ENCODE measurements at regions not wholly inside any gene's neighbourhood (a gene's known extent, or its start where the extent isn't known, plus 50 kb on each side); places are given as distances from the start of the nearest gene placed in this dataset.
"Not testable (repeated sequence)": the region's sequence is repeated elsewhere in the genome, so short reads cannot be mapped to it uniquely, and the experiment has no call there.

- no peak for DNase-seq
These were observed 301.4 kb downstream of the KLF12 start for GRCh38 chr13:73832825-73833224.

DNA sequence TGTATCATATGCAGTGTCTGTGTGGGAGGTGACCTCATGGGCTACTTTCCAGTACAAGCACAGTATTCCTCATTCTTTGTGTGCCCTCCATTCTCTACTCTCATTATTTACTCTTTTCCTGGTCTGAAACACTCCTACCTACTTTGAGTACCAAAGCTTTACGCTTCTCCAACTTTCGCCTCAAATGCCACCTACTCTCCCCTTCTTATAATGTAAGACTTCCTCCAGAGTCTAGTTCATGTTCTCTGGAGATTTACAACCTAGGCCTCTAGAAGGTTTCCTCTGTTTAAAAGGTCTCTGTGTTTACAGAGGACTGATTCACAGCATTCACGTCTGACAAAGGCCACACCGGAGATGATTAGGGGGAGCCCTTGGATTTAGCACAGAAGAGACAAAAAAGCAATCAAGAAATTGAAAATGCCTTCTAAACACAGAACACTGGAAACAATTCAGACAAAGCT is 302.0 kb downstream of the KLF12 start:
- DNase-seq, result no peak

DNA sequence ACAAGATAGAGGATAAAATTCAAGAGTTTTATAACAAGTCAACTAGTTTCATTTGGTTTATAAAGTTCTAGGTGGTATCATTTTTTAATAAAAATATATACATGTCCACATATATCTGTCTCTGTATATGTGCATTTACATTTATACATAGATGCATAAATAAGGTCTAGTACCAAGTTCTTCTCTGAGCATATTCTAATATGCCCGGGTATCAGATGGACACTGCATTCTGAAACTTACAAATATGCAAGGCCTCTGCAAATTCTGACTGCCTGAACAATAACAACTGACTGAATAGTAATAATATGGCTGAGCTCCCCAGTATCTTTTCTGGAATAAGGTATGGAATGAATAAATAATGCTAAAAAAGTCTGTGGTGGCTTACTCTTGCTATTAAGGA is 304.8 kb downstream of the KLF12 start:
- DNase-seq, result no peak

DNA sequence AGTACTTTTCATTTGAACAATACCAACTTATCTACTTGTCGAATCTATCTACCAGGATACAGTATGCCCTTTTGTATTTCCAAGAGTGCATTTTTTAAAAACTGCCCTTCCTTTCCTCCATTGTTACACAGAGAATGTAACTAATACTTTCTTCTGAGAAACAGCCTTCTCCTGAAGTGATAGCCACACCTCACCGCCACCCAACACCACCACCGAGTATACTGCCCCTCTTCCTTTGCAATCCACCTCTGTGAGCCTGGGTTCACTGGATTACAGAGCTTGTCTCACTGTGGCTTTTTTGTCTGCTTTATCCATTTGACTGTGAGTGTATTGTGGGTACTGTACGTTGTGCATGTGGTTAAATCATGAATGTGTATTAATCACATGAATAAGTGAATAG is 305.4 kb downstream of the KLF12 start:
- no peak for DNase-seq

DNA sequence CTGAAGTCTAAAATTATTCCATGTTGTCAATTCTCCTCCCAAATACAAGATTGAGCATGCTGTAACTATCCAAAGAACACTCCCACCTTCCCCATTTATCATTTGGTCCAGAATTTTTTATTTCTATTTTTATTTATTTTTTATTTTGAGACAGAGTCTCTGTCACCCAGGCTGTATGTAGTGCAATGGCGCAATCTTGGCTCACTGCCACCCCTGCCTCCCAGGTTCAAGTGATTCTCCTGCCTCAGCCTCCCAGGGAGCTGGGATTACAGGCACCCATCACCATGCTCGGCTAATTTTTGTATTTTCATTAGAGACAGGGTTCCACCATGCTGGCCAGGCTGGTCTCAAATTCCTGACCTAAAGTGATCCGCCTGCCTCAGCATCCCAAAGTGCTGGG is 306.8 kb downstream of the KLF12 start:
- no peak for DNase-seq

DNA sequence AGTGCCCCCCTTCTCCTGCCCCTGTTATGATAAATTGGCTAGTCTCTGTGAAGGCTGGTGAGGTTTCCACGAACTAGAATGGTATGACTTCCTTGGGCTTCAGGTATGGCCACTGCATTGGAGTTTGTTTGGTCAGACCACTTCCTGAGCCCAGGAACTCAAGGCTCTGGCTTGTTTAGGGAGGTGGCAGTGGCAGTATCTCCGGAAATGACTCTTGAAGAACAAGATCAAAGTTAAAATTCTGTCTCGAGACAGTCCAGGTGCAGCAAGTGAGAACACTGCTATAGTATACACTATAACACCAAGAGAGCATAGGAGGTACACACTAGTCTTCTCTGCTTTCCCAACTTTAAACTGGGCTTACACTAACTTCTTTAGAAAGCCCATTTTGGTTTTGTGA is 309.1 kb downstream of the KLF12 start:
- DNase-seq, result no peak

GRCh38 chr13:73822668-73823592 is 311.3 kb downstream of the KLF12 start:
- no peak for DNase-seq

GRCh38 chr13:73820688-73821087 is 313.5 kb downstream of the KLF12 start:
- no peak for DNase-seq

- DNase-seq, result no peak
These were observed 313.9 kb downstream of the KLF12 start for GRCh38 chr13:73820285-73820684.

DNA sequence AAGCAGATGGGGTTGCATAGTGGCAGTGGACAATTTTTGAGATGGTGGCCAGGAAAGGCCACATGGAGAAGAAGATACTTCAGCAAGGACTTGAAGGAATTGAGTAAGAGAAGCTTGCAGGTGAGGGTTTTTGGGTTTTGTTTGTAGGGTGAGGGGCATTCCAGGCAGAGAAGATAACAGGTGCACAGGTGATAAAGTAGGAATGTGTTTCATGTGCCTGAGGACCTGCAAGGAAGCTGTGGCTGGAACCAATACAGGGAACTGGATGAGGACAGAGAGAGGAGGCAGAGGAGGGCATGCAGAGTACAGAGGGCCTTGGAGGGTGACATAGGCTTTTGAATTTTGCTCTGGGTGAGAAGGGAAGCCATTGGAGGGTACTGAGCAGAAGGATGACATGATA is 314.5 kb downstream of the KLF12 start:
- no peak for DNase-seq

DNA sequence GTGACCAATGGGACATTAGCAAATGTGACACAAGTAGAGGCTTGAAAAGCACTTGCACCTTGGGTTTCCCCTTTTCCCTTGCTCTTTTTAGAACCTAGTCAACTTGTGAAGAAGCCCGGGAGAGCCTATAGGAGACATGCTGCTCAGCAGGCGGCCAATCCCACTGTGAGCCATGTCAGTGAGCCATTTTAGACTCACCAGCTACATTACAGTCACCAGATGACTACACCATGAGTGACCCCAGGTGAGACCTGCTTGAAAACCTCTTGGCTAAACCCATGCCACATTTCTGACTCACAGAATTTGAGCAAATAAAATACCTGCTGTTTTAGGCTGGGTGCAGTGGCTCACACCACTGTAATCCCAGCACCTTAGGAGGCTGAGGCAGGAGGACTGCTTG is 317.5 kb downstream of the KLF12 start:
- DNase-seq, result no peak

GRCh38 chr13:73815796-73816195 is 318.4 kb downstream of the KLF12 start:
- no peak for DNase-seq

DNA sequence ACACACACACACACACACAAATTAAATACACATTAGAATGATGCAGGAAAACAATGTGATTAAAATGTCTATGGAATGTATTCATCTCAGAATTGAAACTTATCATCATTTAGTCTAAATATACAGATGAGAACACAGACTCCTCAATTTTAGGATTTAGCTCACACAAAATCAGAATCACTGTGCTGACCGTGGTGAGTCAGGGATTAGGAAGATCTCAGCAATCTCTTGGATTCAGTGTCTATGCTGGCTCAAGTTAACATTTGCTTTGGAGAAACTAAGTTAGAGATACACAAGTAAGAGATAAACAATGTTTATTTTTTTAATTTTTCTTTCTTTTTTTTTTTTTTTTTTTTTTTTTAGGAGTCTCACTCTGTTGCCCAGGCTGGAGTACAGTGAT is 323.6 kb downstream of the KLF12 start:
- no peak for DNase-seq

GRCh38 chr13:73809561-73809960 is 324.6 kb downstream of the KLF12 start:
- no peak for DNase-seq

- DNase-seq, result no peak
These were observed 325.9 kb downstream of the KLF12 start for GRCh38 chr13:73808318-73808717.

DNA sequence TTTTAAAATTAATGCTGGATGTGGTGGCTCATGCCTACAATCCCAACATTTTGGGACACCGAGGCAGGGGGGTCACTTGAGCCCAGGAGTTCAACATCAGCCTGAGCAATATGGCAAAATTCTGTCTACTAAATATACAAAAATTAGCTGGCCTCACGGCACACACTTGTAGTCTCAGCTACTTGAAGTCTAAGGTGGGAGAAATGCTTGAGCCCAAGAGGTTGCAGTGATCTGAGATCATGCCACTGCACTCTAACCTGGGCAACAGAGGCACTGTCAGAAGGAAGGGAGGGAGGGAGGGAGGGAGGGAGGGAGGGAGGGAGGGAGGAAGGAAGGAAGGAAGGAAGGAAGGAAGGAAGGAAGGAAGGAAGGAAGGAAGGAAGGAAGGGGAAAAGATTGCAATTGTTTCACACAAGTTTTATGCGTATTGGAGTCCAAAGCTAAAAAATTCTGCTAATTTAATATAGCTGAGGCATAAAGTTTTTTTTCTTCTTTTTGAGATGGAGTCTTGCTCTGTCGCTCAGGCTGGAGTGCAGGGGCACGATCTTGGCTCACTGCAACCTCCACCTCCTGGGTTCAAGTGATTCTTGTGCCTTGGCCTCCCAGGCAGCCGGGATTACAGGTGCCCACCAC is 328.8 kb downstream of the KLF12 start:
- not testable (repeated sequence) for DNase-seq

GRCh38 chr13:73803997-73804396 is 330.2 kb downstream of the KLF12 start:
- no peak for DNase-seq

DNA sequence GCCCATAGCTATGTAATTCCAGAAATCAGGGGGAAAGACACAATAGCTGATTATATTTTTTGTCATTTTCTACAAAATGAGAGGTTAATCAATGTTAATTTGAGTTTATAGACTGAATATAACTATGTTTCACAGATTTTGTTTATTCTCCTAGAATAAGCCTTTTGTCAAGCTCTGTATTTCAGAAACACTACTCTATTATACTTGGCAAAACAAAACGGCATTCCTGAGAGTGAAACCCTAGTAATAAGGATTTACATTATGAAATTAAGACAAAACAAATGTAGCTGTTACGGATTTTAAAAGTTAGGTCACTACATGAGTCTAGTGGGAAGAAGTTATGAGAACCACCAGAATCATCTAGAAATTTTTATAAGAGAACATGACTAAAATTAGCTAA is 334.2 kb downstream of the KLF12 start:
- DNase-seq, result no peak

- DNase-seq, result no peak
These were observed 339.4 kb downstream of the KLF12 start for GRCh38 chr13:73794755-73795154.

- DNase-seq, result no peak
These were observed 340.8 kb downstream of the KLF12 start for GRCh38 chr13:73793361-73793760.

DNA sequence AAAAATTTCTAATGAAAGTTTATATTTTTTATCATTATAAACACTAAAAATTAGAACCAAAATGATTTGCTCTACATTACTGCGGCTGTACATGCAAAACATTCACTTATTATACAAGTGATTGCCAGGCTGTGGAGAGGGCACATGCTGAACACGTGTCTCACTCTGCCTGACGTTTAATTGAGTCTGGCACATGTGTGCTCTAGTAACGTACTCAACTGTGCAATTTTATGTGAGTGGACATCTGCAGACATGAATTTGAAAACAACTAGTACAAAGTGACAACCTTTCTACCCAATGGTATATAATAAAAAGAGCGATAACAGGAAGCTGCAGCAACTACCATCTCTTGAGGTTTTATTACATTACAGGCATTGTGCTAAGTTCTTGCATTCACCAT is 341.4 kb downstream of the KLF12 start:
- DNase-seq, result no peak

DNA sequence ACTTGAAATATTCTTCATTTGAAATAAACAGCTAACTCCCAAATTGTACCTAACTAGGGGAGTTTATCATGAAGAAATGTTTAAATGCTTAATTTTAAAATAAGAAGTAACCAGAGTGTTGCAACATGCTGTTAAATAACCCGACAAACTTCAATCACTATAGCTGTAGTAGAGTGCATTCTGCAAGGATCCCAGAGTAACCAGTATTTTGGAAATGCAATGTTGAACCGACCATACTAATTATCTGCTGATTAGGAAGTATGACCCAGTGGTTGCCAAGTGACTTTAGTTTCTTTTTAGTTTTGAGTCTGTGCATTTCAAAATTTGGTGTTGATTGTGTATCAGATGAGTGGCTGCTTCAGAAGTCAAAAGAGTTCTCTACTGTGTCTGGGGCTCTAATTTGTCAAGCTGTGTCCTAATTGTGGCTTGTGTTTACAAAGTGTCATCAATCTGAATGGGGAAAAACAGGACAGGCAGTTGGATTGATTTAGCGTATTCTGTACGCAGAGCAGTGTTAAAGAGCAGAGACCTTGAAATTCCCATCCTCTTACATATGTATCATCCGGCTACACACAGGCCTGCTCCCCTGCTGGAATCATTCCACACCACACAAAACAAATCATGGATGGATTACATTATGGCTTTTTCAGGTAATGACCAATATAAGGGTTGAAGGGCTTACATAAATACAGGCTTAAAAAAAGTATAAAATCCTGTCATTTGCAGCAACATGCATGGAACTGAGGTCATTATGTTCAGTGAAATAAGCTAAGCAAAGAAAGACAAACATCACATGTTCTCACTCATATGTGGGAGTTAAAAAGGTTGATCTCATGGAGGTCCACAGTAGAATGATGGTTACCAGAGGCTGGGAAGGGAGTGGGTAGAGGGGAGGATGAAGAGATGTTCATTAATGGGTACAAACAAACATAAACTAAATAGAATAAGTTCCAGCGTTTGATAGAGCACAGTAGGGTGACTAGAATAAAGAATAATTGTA is 351.5 kb downstream of the KLF12 start:
- DNase-seq, result no peak

DNA sequence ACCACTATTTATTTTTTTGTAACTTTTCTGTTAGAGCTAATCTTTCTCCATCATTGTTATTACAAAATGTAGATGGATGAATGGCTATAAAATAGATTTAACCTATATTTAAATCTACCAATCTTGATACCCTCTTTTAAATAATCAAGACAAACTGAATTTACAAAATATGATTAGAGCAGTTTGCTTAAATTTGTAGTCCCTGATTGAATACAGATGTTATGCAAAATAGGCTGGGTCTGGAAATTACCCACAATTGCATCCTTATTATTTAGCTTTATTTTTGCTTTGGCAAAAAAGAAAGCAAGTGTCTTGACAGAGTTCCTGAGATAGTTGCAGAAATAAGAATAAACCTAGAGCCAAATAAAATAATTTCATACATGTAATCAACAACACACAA is 352.8 kb downstream of the KLF12 start:
- DNase-seq, result no peak
